Anterior cingulate cortex (tissue), 58 donors: ENCODE measurements at regions not wholly inside any gene's neighbourhood (a gene's known extent, or its start where the extent isn't known, plus 50 kb on each side); places are given as distances from the start of the nearest gene placed in this dataset.

Experiments used
- DNase-seq, 58 donors: peaks; one replicate each; lab custom pipeline; 2025; lab: John Stamatoyannopoulos, UW

GRCh38 chr3:118369892-118370491 lies 664.7 kb downstream of the IGSF11 start:
- no peak for DNase-seq

- no peak for DNase-seq
Measured at GRCh38 chr3:118380576-118380975, 654.1 kb downstream of the IGSF11 start.

- DNase-seq = no peak
Measured at GRCh38 chr3:118396491-118396890, 638.2 kb downstream of the IGSF11 start.

GRCh38 chr3:118400086-118400485 lies 634.6 kb downstream of the IGSF11 start:
- DNase-seq = no peak

GRCh38 chr3:118400886-118401285 lies 633.8 kb downstream of the IGSF11 start:
- no peak for DNase-seq

GRCh38 chr3:118401887-118402286 lies 632.8 kb downstream of the IGSF11 start:
- DNase-seq = no peak

GRCh38 chr3:118402971-118403370 lies 631.7 kb downstream of the IGSF11 start:
- no peak for DNase-seq

- DNase-seq = no peak
Measured at GRCh38 chr3:118406562-118406961, 628.1 kb downstream of the IGSF11 start.

- DNase-seq = no peak
Measured at GRCh38 chr3:118408431-118408830, 626.2 kb downstream of the IGSF11 start.

GRCh38 chr3:118412503-118412902 lies 622.1 kb downstream of the IGSF11 start:
- no peak for DNase-seq

- no peak for DNase-seq
Measured at GRCh38 chr3:118425272-118425837, 609.3 kb downstream of the IGSF11 start.

GRCh38 chr3:118433825-118434224 lies 600.8 kb downstream of the IGSF11 start:
- no peak for DNase-seq

GRCh38 chr3:118435851-118436350 lies 598.7 kb downstream of the IGSF11 start:
- DNase-seq = no peak

- no peak for DNase-seq
Measured at GRCh38 chr3:118436697-118437262, 597.9 kb downstream of the IGSF11 start.

GRCh38 chr3:118445036-118445435 lies 589.6 kb downstream of the IGSF11 start:
- no peak for DNase-seq

- no peak for DNase-seq
Measured at GRCh38 chr3:118447339-118447738, 587.3 kb downstream of the IGSF11 start.

- no peak for DNase-seq
Measured at GRCh38 chr3:118466795-118467330, 567.8 kb downstream of the IGSF11 start.

GRCh38 chr3:118468801-118469200 lies 565.8 kb downstream of the IGSF11 start:
- DNase-seq = no peak

- no peak for DNase-seq
Measured at GRCh38 chr3:118472586-118472985, 562.1 kb downstream of the IGSF11 start.

GRCh38 chr3:118473343-118473742 lies 561.3 kb downstream of the IGSF11 start:
- DNase-seq = no peak

GRCh38 chr3:118476885-118477618 lies 557.6 kb downstream of the IGSF11 start:
- DNase-seq = no peak
